IPS-18c (cell line): ENCODE measurements at regions not wholly inside any gene's neighbourhood (a gene's known extent, or its start where the extent isn't known, plus 50 kb on each side); places are given as distances from the start of the nearest gene placed in this dataset.

Source experiments
- H3K4me3 ChIP-seq: 2 replicates; pipeline ENCODE4 v1.7.0; 2013; ENCODE audit warnings: low read depth, mild to moderate bottlenecking, low read length, moderate library complexity; ENCODE audit not compliant: insufficient read depth
- H3K9me3 ChIP-seq: one replicate; pipeline ENCODE4 v1.6.1; 2013; ENCODE audit warnings: mild to moderate bottlenecking, low read length, moderate library complexity; ENCODE audit not compliant: control insufficient read depth, insufficient read depth

DNA sequence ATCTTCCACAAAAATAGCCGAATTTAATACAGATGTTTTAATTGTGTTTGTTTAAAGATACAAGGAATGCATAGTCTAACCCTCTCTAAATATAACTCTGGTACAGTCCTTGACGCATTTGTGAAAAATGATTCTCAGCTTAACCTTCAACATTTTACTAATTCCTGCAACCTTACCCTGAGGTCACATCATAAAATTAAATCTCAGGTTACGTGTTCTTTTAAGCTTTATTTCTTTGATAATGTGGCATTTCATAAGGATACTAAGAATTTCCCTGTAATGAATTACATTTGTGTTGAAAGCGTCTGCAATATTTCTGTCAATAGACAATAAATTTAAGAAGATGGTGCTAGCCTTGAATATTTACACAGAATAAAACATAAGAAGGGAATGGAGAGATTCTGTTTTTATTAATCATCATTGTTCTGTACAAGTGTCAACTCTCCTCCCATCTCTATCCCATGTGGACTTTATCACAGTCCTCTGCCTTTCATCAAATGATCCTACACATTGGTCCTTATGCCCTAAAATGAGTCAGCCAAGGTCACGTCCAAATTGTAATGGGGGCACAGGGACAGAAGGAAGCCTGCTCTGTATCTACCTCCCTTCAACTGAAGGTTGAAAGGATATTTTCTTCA is 769.3 kb upstream of the FLRT2 start:
- no peak overlapping the region for H3K4me3 ChIP-seq
- H3K9me3 ChIP-seq, result no peaks in the 10 kb centered on the region

- no peak overlapping the region for H3K4me3 ChIP-seq
- no peaks in the 10 kb centered on the region for H3K9me3 ChIP-seq
Measured at GRCh38 chr14:84767434-84767833, 762.5 kb upstream of the FLRT2 start.

- Histone ChIP-seq H3K4me3 (no peak overlapping the region), H3K9me3 (peaks cover 2% of the 10 kb centered on the region)
Measured at GRCh38 chr14:84770030-84770429, 759.9 kb upstream of the FLRT2 start.

DNA sequence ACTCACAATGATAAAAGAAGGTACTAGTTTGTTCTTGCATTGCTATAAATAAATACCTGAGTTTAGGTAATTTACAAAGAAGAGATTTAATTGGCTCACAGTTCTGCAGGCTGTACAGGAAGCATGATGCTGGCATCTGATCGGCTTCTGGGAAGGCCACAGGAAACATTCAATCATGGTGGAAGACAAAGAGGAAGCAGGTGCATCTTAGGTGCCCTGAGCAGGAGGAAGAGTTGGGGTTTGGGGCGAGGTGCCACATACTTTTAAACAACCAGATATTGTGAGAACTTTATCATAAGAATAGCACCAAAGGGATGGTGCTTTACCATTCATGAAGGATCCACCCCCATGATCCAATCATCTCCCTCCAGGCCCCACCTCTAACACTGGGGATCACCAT is 752.6 kb upstream of the FLRT2 start:
- H3K9me3 ChIP-seq, result peaks cover 2% of the 10 kb centered on the region

DNA sequence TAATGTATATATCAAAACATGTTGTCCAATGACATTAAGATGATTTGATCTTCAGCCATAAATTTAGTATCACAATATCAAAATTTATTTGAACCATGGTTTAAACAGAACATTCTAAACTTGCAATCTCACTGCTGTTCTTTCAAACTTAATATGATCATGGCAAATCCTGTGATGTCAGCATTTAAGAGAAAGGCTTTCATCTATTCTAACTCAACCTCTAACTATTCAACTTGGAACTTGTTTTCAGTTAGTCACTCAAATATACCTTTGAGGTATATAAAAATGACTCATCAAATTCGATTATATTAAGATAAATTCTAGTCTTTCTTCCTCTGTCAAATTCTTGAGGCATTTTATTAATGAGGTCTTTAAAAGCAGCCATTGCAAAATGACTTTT is 747.0 kb upstream of the FLRT2 start:
- H3K4me3 ChIP-seq, result no peak overlapping the region
- no peaks in the 10 kb centered on the region for H3K9me3 ChIP-seq

More for the DNA sequence above, 752.6 kb upstream of the FLRT2 start:
- no peak overlapping the region for H3K4me3 ChIP-seq

DNA sequence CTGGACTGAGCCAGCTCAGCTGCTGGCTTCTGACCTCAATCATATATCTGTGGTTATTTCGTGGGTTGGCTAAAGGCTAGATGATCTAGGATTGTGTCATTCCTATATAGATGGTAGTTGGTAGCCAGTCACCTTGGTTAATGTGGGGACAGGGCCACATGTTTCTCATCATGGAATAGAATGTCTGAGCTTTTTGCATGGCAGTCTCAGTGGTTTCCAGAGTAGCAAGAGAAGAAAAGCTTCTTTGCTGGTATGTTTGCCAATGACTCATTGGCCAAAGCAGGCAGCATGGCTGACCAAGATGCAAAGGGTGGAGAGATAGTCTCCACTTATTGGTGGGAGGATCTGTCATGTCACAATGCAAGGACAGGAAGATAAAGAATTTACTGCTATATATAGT is 746.4 kb upstream of the FLRT2 start:
- Histone ChIP-seq H3K4me3 (no peak overlapping the region), H3K9me3 (no peaks in the 10 kb centered on the region)

DNA sequence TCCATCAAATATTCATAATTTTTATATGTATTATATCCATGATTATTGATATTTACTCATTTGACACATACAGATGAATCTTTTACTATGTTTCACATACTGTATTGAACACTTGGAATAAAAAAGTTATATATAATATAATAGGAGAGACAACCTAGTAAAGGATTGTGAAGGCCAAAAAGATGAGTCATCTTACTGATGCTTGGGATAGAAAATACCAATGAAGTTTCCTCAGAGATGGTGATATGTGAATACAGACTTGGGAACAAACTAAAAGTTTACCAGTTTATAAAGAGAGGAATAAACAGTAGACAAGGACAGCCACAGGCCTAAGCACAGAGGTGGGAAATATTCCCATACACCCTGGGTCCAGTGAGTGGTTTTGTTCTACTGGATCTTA is 743.9 kb upstream of the FLRT2 start:
- Histone ChIP-seq H3K9me3 (no peaks in the 10 kb centered on the region), H3K4me3 (no peak overlapping the region)

- no peaks in the 10 kb centered on the region for H3K9me3 ChIP-seq
- H3K4me3 ChIP-seq, result no peak overlapping the region
Measured at GRCh38 chr14:84789012-84789411, 740.9 kb upstream of the FLRT2 start.

DNA sequence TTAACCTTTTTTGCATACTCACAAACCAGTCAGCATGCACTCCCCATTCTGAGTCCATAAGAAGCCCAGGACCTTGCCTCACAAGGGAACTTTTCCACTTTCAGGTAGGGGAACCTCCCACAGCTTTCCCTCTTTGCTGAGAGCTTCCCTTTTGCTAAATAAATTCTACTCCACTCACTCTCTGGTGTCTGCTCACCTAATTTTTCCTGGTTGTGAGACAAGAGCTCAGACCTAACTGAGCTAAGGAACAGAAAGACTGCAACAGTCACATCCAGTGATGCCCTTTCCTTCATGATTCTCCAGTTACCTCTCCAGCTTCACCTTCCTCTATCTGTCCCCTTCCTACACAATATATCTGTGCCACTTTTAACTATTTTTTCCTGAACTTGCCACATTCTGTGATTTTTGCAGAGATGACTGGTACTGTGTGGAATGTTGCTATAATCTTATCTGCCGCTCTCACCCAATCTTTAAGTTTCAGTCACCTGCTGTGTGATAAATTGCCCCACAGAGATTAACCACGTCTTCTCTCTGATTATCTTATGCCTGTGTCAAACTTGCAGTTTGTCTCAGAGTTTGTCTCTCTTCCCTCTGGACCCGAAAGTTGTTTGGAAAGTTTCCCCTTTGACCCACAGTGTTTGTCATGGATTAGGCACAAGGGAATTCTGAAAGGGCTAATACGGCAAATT is 737.1 kb upstream of the FLRT2 start:
- Histone ChIP-seq H3K4me3 (no peak overlapping the region), H3K9me3 (no peaks in the 10 kb centered on the region)

- no peak overlapping the region for H3K4me3 ChIP-seq
Measured at GRCh38 chr14:84797326-84797725, 732.6 kb upstream of the FLRT2 start.

GRCh38 chr14:84804468-84804867 is 725.5 kb upstream of the FLRT2 start:
- Histone ChIP-seq H3K9me3 (no peaks in the 10 kb centered on the region), H3K4me3 (no peak overlapping the region)

More at GRCh38 chr14:84797326-84797725, 732.6 kb upstream of the FLRT2 start:
- H3K9me3 ChIP-seq, result no peaks in the 10 kb centered on the region

- Histone ChIP-seq H3K4me3 (no peak overlapping the region), H3K9me3 (no peaks in the 10 kb centered on the region)
Measured at GRCh38 chr14:84804895-84805294, 725.0 kb upstream of the FLRT2 start.

- Histone ChIP-seq H3K9me3 (no peaks in the 10 kb centered on the region), H3K4me3 (no peak overlapping the region)
Measured at GRCh38 chr14:84806181-84806580, 723.8 kb upstream of the FLRT2 start.

DNA sequence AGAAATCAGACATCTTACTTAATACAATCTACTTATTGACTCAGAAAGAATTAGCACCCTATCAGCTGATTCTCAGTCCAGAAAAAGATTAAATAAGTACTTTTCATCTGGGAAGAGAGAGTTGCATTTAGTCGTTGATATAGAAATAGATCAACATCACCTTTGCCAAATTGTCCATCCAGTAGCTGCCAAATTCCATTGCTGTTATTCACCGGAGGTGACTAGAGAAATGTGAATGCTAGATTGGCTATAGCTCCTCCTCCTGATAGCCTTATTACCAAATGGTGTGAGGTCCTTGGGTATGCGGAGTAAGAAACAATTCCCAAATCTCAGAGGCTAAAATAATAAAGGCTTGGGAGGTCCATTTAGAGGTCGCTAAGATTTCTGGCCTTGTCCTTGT is 723.3 kb upstream of the FLRT2 start:
- no peaks in the 10 kb centered on the region for H3K9me3 ChIP-seq
- no peak overlapping the region for H3K4me3 ChIP-seq

DNA sequence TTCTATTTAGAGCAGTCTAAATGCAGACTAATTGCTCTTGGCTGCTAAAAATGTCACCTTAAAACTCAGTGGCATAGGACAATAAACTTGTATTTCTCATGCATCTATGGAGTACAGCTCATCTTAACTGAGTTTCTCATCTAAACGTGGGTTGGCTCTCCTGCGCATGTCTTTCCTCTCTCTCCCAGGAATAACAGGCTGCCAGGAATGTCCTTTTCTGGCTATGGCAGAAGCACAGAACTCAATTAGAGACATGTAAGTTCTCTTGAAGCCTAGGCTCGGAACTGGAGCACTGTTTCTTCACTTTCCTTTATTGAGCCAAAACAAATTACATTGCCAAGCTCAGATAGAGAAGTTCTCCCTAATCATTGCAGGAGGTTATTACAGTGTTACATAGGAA is 722.3 kb upstream of the FLRT2 start:
- no peaks in the 10 kb centered on the region for H3K9me3 ChIP-seq

DNA sequence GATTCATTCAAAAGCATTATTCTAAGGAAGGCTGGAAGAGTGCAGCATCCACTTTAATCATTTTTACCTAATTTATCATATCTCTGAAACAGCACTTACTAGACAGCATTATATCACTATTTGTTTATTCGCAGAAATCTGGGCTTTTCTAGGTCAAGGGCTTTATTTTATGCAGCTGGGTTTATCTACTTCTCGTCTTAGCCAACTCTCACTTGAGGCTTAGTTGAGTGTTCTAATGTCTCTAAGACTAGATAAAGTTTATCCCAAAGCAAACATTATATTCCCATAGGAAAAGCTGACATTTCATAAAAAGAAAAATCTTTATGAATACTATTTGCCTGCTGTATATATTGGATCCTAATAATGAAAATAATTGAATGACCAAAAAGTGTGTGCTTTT is 720.8 kb upstream of the FLRT2 start:
- Histone ChIP-seq H3K4me3 (no peak overlapping the region), H3K9me3 (no peaks in the 10 kb centered on the region)

More for the DNA sequence above, 722.3 kb upstream of the FLRT2 start:
- H3K4me3 ChIP-seq, result no peak overlapping the region

DNA sequence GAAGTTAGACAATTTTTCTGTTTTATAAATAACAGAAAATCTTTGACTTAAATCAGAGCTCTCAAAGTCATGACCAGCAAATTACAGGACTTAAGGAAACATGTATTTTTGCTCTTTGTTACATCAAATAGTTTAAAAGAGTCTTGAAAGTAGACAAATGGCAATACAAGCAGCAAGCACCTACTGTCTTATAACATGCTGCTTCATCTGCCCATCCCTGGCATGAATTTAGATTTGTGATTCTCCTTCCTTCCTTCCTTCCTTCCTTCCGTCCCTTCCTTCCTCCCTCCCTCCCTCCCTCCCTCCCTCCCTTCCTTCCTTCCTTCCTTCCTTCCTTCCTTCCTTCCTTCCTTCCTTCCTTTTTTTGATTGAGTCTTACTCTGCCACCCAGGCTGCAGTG is 715.6 kb upstream of the FLRT2 start:
- H3K4me3 ChIP-seq, result no peak overlapping the region

GRCh38 chr14:84819528-84819927 is 710.4 kb upstream of the FLRT2 start:
- Histone ChIP-seq H3K9me3 (no peaks in the 10 kb centered on the region), H3K4me3 (no peak overlapping the region)

More for the DNA sequence above, 715.6 kb upstream of the FLRT2 start:
- no peaks in the 10 kb centered on the region for H3K9me3 ChIP-seq
